Neural cell (in vitro differentiated cells): ENCODE measurements at regions not wholly inside any gene's neighbourhood (a gene's known extent, or its start where the extent isn't known, plus 50 kb on each side); places are given as distances from the start of the nearest gene placed in this dataset.

ENCODE experiments used
- H2AFZ ChIP-seq: fragments of 200-600, 300-800 bp; sonication (generic), shearing (Covaris generic); 2 replicates; pipeline ENCODE4 v1.6.0; 2014; ENCODE audit warnings: low read depth, mild to moderate bottlenecking, antibody characterized with exemption, low read length, moderate library complexity
- H3F3A ChIP-seq: fragments of 200-600 bp; shearing (Covaris generic); 2 replicates; pipeline ENCODE4 v1.6.1; 2016; ENCODE audit warnings: mild to moderate bottlenecking, moderate library complexity, mixed read lengths, antibody characterized with exemption, low read length; ENCODE audit not compliant: insufficient read depth, poor library complexity, severe bottlenecking
- H3K27ac ChIP-seq: fragments of 200-600, 300-800 bp; sonication (generic), shearing (Covaris generic); 2 replicates; pipeline ENCODE4 v1.5.1; 2014; ENCODE audit warnings: mild to moderate bottlenecking, low read length, moderate library complexity
- H3K27me3 ChIP-seq: fragments of 300-800, 200-600 bp; sonication (generic), shearing (Covaris generic); 2 replicates; pipeline ENCODE4 v1.6.0; 2014; ENCODE audit warnings: mild to moderate bottlenecking, low read depth, low read length, moderate library complexity; ENCODE audit not compliant: insufficient read depth
- H3K36me3 ChIP-seq: fragments of 300-800, 200-600 bp; sonication (generic), shearing (Covaris generic); 2 replicates; pipeline ENCODE4 v1.5.1; 2014; ENCODE audit warnings: mild to moderate bottlenecking, antibody characterized with exemption, low read length, moderate library complexity; ENCODE audit not compliant: insufficient read depth
- H3K4me2 ChIP-seq: fragments of 300-800, 200-600 bp; sonication (generic), shearing (Covaris generic); 2 replicates; pipeline ENCODE4 v1.6.0; 2014; ENCODE audit warnings: mild to moderate bottlenecking, low read length
- H3K4me3 ChIP-seq: fragments of 300-800, 200-600 bp; sonication (generic), shearing (Covaris generic); 2 replicates; pipeline ENCODE4 v1.5.1; 2014; ENCODE audit warnings: mild to moderate bottlenecking, low read length, moderate library complexity
- H3K79me2 ChIP-seq: fragments of 200-600 bp; shearing (Covaris generic); replicated peaks from 2 replicates; pipeline ENCODE4 v1.6.0; 2014; ENCODE audit warnings: mild to moderate bottlenecking, low read length, moderate library complexity; ENCODE audit not compliant: insufficient read depth
- H3K9ac ChIP-seq: fragments of 300-800, 200-600 bp; sonication (generic), shearing (Covaris generic); 2 replicates; pipeline ENCODE4 v1.6.1; 2016; ENCODE audit warnings: mild to moderate bottlenecking, low read length, mixed read lengths
- H3K9me2 ChIP-seq: fragments of 200-600 bp; shearing (Covaris generic); 2 replicates; pipeline ENCODE4 v1.6.1; 2016; ENCODE audit warnings: mild to moderate bottlenecking, low read length, mixed read lengths; ENCODE audit not compliant: insufficient read depth
- H3K9me3 ChIP-seq: fragments of 200-600, 300-800 bp; sonication (generic), shearing (Covaris generic); 2 replicates; pipeline ENCODE4 v1.6.1; 2016; ENCODE audit warnings: mild to moderate bottlenecking, mixed run types, low read length, moderate library complexity, mixed read lengths
- H4K20me1 ChIP-seq: fragments of 200-600 bp; shearing (Covaris generic); 2 replicates; pipeline ENCODE4 v1.6.1; 2016; ENCODE audit warnings: mild to moderate bottlenecking, mixed run types; ENCODE audit not compliant: insufficient read depth
- CTCF ChIP-seq: fragments of 450-650 bp; IDR thresholded peaks from 2 replicates; pipeline ENCODE4 v1.5.1; 2014; ENCODE audit warnings: antibody characterized with exemption, mild to moderate bottlenecking, moderate library complexity; ENCODE audit not compliant: poor library complexity, severe bottlenecking
- EP300 ChIP-seq: fragments of 450-650 bp; conservative IDR thresholded peaks from 2 replicates; pipeline ENCODE4 v1.6.1; 2014; ENCODE audit warnings: antibody characterized with exemption, mild to moderate bottlenecking, moderate library complexity; ENCODE audit not compliant: poor library complexity, severe bottlenecking
- EZH2 ChIP-seq: fragments of 200-600, 300-800 bp; shearing (Covaris generic), sonication (generic); IDR thresholded peaks from 2 replicates; pipeline ENCODE4 v1.6.1; 2014; ENCODE audit warnings: antibody characterized with exemption, low read length, borderline replicate concordance, mild to moderate bottlenecking; ENCODE audit not compliant: insufficient read depth, poor library complexity, severe bottlenecking
- MXI1 ChIP-seq: fragments of 450-650 bp; conservative IDR thresholded peaks from 2 replicates; pipeline ENCODE4 v1.6.1; 2014; ENCODE audit warnings: antibody characterized with exemption, mild to moderate bottlenecking; ENCODE audit not compliant: poor library complexity, severe bottlenecking
- POLR2AphosphoS5 ChIP-seq: IDR thresholded peaks from 2 replicates; pipeline ENCODE4 v1.6.1; 2012
- RAD21 ChIP-seq: fragments of 450-650 bp; conservative IDR thresholded peaks from 2 replicates; pipeline ENCODE4 v1.6.1; 2014; ENCODE audit warnings: antibody characterized with exemption, mild to moderate bottlenecking, moderate library complexity
- REST ChIP-seq: IDR thresholded peaks from 2 replicates; pipeline ENCODE4 v1.6.1; 2012; ENCODE audit warnings: borderline replicate concordance
- SMC3 ChIP-seq: fragments of 450-650 bp; conservative IDR thresholded peaks from 2 replicates; pipeline ENCODE4 v1.6.1; 2014; ENCODE audit warnings: antibody characterized with exemption, mild to moderate bottlenecking, moderate library complexity; ENCODE audit not compliant: poor library complexity
- TAF1 ChIP-seq: IDR thresholded peaks from 2 replicates; pipeline ENCODE4 v1.6.1; 2012; ENCODE audit warnings: low read depth

- H3K79me2 ChIP-seq, result no peaks in the 10 kb centered on the region
- H3K9me2 ChIP-seq, result no peaks in the 10 kb centered on the region
- H3K36me3 ChIP-seq, result no peaks in the 10 kb centered on the region
- H3K4me2 ChIP-seq, result no peak overlapping the region
- TF ChIP-seq TAF1, result no peak
- TF ChIP-seq SMC3, result no peak
- TF ChIP-seq REST, result no peak
- H3F3A ChIP-seq, result no peaks in the 10 kb centered on the region
- no peak overlapping the region for H2AFZ ChIP-seq
- H4K20me1 ChIP-seq, result no peaks in the 10 kb centered on the region
- no peak overlapping the region for H3K4me3 ChIP-seq
- no peak overlapping the region for H3K9ac ChIP-seq
- H3K27ac ChIP-seq, result no peak overlapping the region
- H3K9me3 ChIP-seq, result no peaks in the 10 kb centered on the region
- no peaks in the 10 kb centered on the region for H3K27me3 ChIP-seq
These were observed 435.2 kb upstream of the MIR17HG start for GRCh38 chr13:90912247-90912646.

- Histone ChIP-seq H3K9me3 (no peaks in the 10 kb centered on the region), H3K79me2 (no peaks in the 10 kb centered on the region), H3K27ac (no peak overlapping the region), H4K20me1 (no peaks in the 10 kb centered on the region), H2AFZ (no peak overlapping the region), H3K27me3 (no peaks in the 10 kb centered on the region), H3K9me2 (no peaks in the 10 kb centered on the region), H3K9ac (no peak overlapping the region), H3K36me3 (no peaks in the 10 kb centered on the region), H3K4me2 (no peak overlapping the region), H3K4me3 (no peak overlapping the region), H3F3A (no peaks in the 10 kb centered on the region)
- TF ChIP-seq EZH2 (no peak), RAD21 (no peak)
These were observed 429.0 kb upstream of the MIR17HG start for GRCh38 chr13:90918536-90918935.

- no peak overlapping the region for H2AFZ ChIP-seq
- H3K36me3 ChIP-seq, result no peaks in the 10 kb centered on the region
- no peaks in the 10 kb centered on the region for H3F3A ChIP-seq
- no peaks in the 10 kb centered on the region for H3K27me3 ChIP-seq
- H3K9ac ChIP-seq, result no peak overlapping the region
- H3K79me2 ChIP-seq, result no peaks in the 10 kb centered on the region
- H3K4me2 ChIP-seq, result no peak overlapping the region
- no peaks in the 10 kb centered on the region for H4K20me1 ChIP-seq
- H3K4me3 ChIP-seq, result no peak overlapping the region
- H3K9me3 ChIP-seq, result no peaks in the 10 kb centered on the region
- TF ChIP-seq SMC3 (no peak), EZH2 (no peak), RAD21 (no peak), TAF1 (no peak), MXI1 (no peak), EP300 (no peak), POLR2AphosphoS5 (no peak), REST (no peak), CTCF (no peak)
- H3K27ac ChIP-seq, result no peak overlapping the region
- H3K9me2 ChIP-seq, result no peaks in the 10 kb centered on the region
These were observed 428.3 kb upstream of the MIR17HG start for GRCh38 chr13:90919153-90919552.
